ENCODE measurements at regions not wholly inside any gene's neighbourhood (a gene's known extent, or its start where the extent isn't known, plus 50 kb on each side); places are given as distances from the start of the nearest gene placed in this dataset.

- TF ChIP-seq EZH2 (IDR thresholded peaks at IDR 0.05; ENCODE audit: insufficient read depth, low read length) = no peak
- TF ChIP-seq CTCF (IDR thresholded peaks at IDR 0.05; ENCODE audit: insufficient read depth, low read depth, low read length) = no peak
Measured at GRCh38 chr1:4203501-4203900, 303.4 kb upstream of the C1orf174 start.
